Spleen (tissue), 11 donors: ENCODE measurements at regions not wholly inside any gene's neighbourhood (a gene's known extent, or its start where the extent isn't known, plus 50 kb on each side); places are given as distances from the start of the nearest gene placed in this dataset.

Experiments used
- DNase-seq: peaks from one replicate; pipeline ENCODE4 v3.0.0-alpha.2; 2020
- H3K27ac ChIP-seq, 8 donors: fragments of 200-600 bp; sonication (generic) in 7 of 8; 1 replicate in 4 of 8; 2 replicates in 4 of 8; pipeline versions ENCODE4 v1.5.0 to v1.8.0; 2016 to 2021; ENCODE audit warnings: inconsistent platforms in 4 of 8, mild to moderate bottlenecking in 4 of 8, moderate library complexity in 1 of 8
- H3K27me3 ChIP-seq, 7 donors: fragments of 200-600 bp; sonication (generic) in 6 of 7; replicated peaks in 1 of 7; 1 replicate in 4 of 7; 2 replicates in 3 of 7; pipeline versions ENCODE4 v1.5.0 to v1.8.0; 2016 to 2021; ENCODE audit warnings: inconsistent platforms in 3 of 7, mild to moderate bottlenecking in 1 of 7
- H3K36me3 ChIP-seq, 6 donors: fragments of 200-600 bp; sonication (generic) in 5 of 6; 1 replicate in 4 of 6; 2 replicates in 2 of 6; pipeline versions ENCODE4 v1.5.0 to v1.8.0; 2016 to 2021; ENCODE audit warnings: inconsistent platforms in 2 of 6
- H3K4me1 ChIP-seq, 6 donors: fragments of 200-600 bp; sonication (generic) in 5 of 6; 1 replicate in 3 of 6; 2 replicates in 3 of 6; pipeline versions ENCODE4 v1.5.0 to v1.8.0; 2016 to 2021; ENCODE audit warnings: inconsistent platforms in 3 of 6
- H3K4me3 ChIP-seq, 8 donors: fragments of 200-600 bp; sonication (generic) in 7 of 8; 1 replicate in 4 of 8; 2 replicates in 4 of 8; pipeline versions ENCODE4 v1.5.0 to v1.8.0; 2016 to 2021; ENCODE audit warnings: inconsistent platforms in 4 of 8, mild to moderate bottlenecking in 4 of 8, moderate library complexity in 2 of 8
- H3K9me3 ChIP-seq, 8 donors: fragments of 200-600 bp; sonication (generic) in 7 of 8; 1 replicate in 4 of 8; 2 replicates in 4 of 8; pipeline versions ENCODE4 v1.5.0 to v1.8.0; 2016 to 2021; ENCODE audit warnings: inconsistent platforms in 4 of 8
- CTCF ChIP-seq, 11 experiments: fragments of 200-600 bp in 7 of 11; fragments of 450-650 bp in 4 of 11; sonication (generic) in 4 of 11; IDR thresholded peaks in 8 of 11; conservative IDR thresholded peaks in 3 of 11; 1 replicate in 7 of 11; 2 replicates in 4 of 11; pipeline versions ENCODE4 v1.4.0 to v1.8.0; 2016 to 2021; ENCODE audit warnings: antibody characterized with exemption in 11 of 11, inconsistent platforms in 4 of 11, mild to moderate bottlenecking in 1 of 11
- POLR2A ChIP-seq, 3 donors: fragments of 450-650 bp; IDR thresholded peaks; one replicate each; pipeline ENCODE4 v1.5.1; 2017; ENCODE audit warnings: antibody characterized with exemption in 3 of 3, mild to moderate bottlenecking in 1 of 3
- POLR2AphosphoS5 ChIP-seq, 3 donors: sonication (generic); formaldehyde crosslinking; IDR thresholded peaks; one replicate each; pipeline ENCODE4 v1.5.1; 2017; ENCODE audit warnings: antibody characterized with exemption in 3 of 3
- WGBS, 5 donors: extraction: QIAGEN DNeasy Blood & Tissue Kit in 3 of 5; methylation state at CpG; one replicate each; pipeline versions ENCODE4 v1.1.5 to v1.1.7; 2013 to 2018; 5-methylcytosine and 5-hydroxymethylcytosine counted together
- intact Hi-C: fragments of 100-400 bp; cut with DNase I; formaldehyde crosslinking; loops from one replicate; pipeline ENCODE4 v1.15.0; 2023; ENCODE audit warnings: low total_unique reads
- donor health status: healthy with polysubstance abuse.
- donor health status: DM: no; HTN: no; CAD: no; lungs with moderate emphysema.
- donor health status: DM: no; HTN: no; CAD: no.
- donor health status: Bipolar disorder and iron deficiency.
- donor health status: healthy.
- donor health status: DM: no; HTN: no; CAD: no.
- donor health status: DM: yes; HTN: yes; CAD: no.

DNA sequence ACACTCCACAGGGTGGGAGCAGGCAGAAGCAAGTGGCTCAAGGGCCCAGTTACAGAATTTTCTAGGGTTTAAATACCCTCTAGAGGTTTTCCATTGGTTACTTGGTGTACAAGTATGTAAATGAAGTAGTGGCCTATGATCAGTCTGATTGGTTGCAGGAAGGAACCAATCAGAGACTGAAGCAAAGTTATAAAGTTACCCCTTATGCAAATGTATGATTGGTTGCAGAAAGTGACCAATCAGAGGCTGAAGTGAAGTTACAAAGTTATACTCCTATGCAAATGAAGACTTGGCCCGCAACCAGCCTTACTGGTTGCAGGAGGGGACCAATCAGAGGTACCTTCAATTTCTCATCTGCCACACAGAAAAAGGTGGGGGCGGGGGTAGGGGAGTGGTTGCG, 154.6 kb downstream of the INO80D start:
- DNase-seq, result no peak

GRCh38 chr2:205930209-205930608, 155.8 kb downstream of the INO80D start:
- DNase-seq, result no peak
- H3K27ac ChIP-seq, result peak overlapping the region in 7 of 8 donors; percentile 42 to 72 (median 63)
- no peaks in the 10 kb centered on the region for H3K9me3 ChIP-seq
- peaks cover 0 to 36% (median 5%) of the 10 kb centered on the region in 7 donors for H3K27me3 ChIP-seq
- H3K36me3 ChIP-seq, result no peaks in the 10 kb centered on the region
- intact Hi-C loops, result no loop called here
- TF ChIP-seq POLR2A (IDR thresholded peaks at IDR 0.05) (no peak), CTCF (IDR thresholded peaks at IDR 0.05 in 8 of 11, conservative IDR thresholded peaks at IDR 0.05 in 3 of 11) (no peak), POLR2AphosphoS5 (IDR thresholded peaks at IDR 0.05) (peak in 1 of 3 donors; percentile 36)
- H3K4me3 ChIP-seq, result no peak overlapping the region
- H3K4me1 ChIP-seq, result peaks cover 0 to 30% (median 16%) of the 10 kb centered on the region in 6 donors
- 39 to 55% (median 43%) methylated on average over 4 of the region's 4 CpGs for WGBS, 5 donors

More for the DNA sequence above, 154.6 kb downstream of the INO80D start:
- intact Hi-C loops, result no loop called here
- H3K36me3 ChIP-seq, result no peaks in the 10 kb centered on the region
- H3K27me3 ChIP-seq, result peaks cover 0 to 24% (median 4%) of the 10 kb centered on the region in 7 donors
- TF ChIP-seq POLR2AphosphoS5 (IDR thresholded peaks at IDR 0.05), result no peak
- TF ChIP-seq CTCF (IDR thresholded peaks at IDR 0.05 in 8 of 11, conservative IDR thresholded peaks at IDR 0.05 in 3 of 11), result no peak
- no peak for TF ChIP-seq POLR2A (IDR thresholded peaks at IDR 0.05)
- H3K4me3 ChIP-seq, result no peak overlapping the region
- WGBS, 5 donors, result 91 to 99% (median 98%) methylated on average over 3 of the region's 3 CpGs
- H3K9me3 ChIP-seq, result no peaks in the 10 kb centered on the region
- H3K27ac ChIP-seq, result peak overlapping the region in 2 of 8 donors; percentile 60 to 72
- H3K4me1 ChIP-seq, result peaks cover 0 to 18% (median 10%) of the 10 kb centered on the region in 6 donors

DNA sequence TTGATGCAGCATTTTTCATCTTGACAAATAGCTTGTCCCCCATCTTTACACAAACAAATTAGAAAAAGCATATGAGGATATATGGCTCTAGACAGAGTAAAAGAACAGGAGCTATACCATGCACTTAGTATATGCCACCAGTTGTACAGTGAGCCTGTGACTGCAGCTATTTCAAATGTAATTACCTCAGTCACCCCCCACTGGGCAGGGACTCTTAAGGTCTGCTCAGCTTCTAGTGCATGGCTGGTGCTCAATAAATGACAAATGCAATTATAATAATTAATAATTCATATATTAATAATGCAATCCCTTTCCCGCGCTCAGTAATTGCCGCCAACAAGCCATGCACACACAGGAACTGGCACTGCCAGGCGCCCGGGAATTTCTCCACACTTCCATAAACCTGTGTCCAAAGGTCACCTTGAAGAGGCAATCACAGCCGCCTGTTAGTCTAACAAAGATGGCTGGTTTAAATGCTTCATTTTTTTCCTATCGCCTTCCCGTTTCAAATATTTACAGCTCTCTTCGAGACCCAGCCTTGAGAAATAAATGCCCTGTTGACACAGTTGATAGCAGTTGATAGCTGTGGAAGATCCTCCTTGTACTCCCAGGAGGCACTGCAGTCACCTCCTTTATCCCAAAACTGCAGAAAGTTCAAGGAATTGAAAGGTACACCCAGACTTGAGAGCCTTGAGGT, 156.6 kb downstream of the INO80D start:
- no peak for DNase-seq
- 84 to 90% (median 89%) methylated on average over 9 of the region's 9 CpGs for WGBS, 5 donors
- no peaks in the 10 kb centered on the region for H3K36me3 ChIP-seq
- H3K4me3 ChIP-seq, result no peak overlapping the region
- peaks cover 0 to 44% (median 5%) of the 10 kb centered on the region in 7 donors for H3K27me3 ChIP-seq
- no peak for TF ChIP-seq POLR2AphosphoS5 (IDR thresholded peaks at IDR 0.05)
- TF ChIP-seq CTCF (IDR thresholded peaks at IDR 0.05 in 8 of 11, conservative IDR thresholded peaks at IDR 0.05 in 3 of 11), result no peak
- TF ChIP-seq POLR2A (IDR thresholded peaks at IDR 0.05), result no peak
- no peaks in the 10 kb centered on the region for H3K9me3 ChIP-seq
- intact Hi-C loops, result loop anchor here (10.0 kb wide), 1 partner anchor 155 kb away; no protein-coding TSS in a partner anchor
- H3K4me1 ChIP-seq, result peaks cover 0 to 34% (median 19%) of the 10 kb centered on the region in 6 donors
- peak overlapping the region in 5 of 8 donors; percentile 60 to 72 (median 66) for H3K27ac ChIP-seq
